WTC11 (cell line): ENCODE measurements at regions not wholly inside any gene's neighbourhood (a gene's known extent, or its start where the extent isn't known, plus 50 kb on each side); places are given as distances from the start of the nearest gene placed in this dataset.

ENCODE experiments used
- ATAC-seq: fragments of 200-7000 bp; cut with Tn5 transposase; 2 replicates; pipeline ENCODE4 v1.10.0; 2021; ENCODE audit warnings: mild to moderate bottlenecking, moderate library complexity
- CTCF ChIA-PET: fragments of 300-600 bp; sonication (Branson Sonifier 250); formaldehyde crosslinking; loops from one replicate; lab custom pipeline; 2021; ENCODE audit warnings: antibody characterized with exemption; lab: Charles Lee
- POLR2A ChIA-PET: fragments of 350-600 bp; sonication (Branson Sonifier 250); formaldehyde crosslinking; loops from one replicate; lab custom pipeline; 2021; ENCODE audit warnings: antibody characterized with exemption; lab: Charles Lee
- DNase-seq: peaks from one replicate; pipeline ENCODE4 v3.0.0; 2021; ENCODE audit warnings: low spot score
- H3K27ac Mint-ChIP-seq: 2 replicates; pipeline ENCODE4 v1.8.0; 2021; ENCODE audit warnings: mixed read lengths
- H3K27me3 Mint-ChIP-seq: 2 replicates; pipeline ENCODE4 v1.8.0; 2021; ENCODE audit warnings: low read depth, mild to moderate bottlenecking, moderate library complexity, mixed read lengths
- H3K36me3 Mint-ChIP-seq: 2 replicates; pipeline ENCODE4 v1.8.0; 2021; ENCODE audit warnings: mixed read lengths
- H3K4me1 Mint-ChIP-seq: 2 replicates; pipeline ENCODE4 v1.8.0; 2022; ENCODE audit warnings: mixed read lengths
- H3K4me3 Mint-ChIP-seq: 2 replicates; pipeline ENCODE4 v1.8.0; 2021; ENCODE audit warnings: mild to moderate bottlenecking, moderate library complexity, mixed read lengths
- H3K9me3 Mint-ChIP-seq: 2 replicates; pipeline ENCODE4 v1.8.0; 2021; ENCODE audit warnings: mixed read lengths
- ERG ChIP-seq: fragments of 250-450 bp; sonication (Bioruptor Pico); IDR thresholded peaks from 2 replicates; pipeline ENCODE4 v1.8.0; 2021; ENCODE audit warnings: mild to moderate bottlenecking
- NR1H2 ChIP-seq: sonication (generic); formaldehyde crosslinking; IDR thresholded peaks from 2 replicates; pipeline ENCODE4 v1.9.0; 2021; ENCODE audit warnings: mild to moderate bottlenecking, moderate library complexity, missing genetic modification reagents
- PRRX2 ChIP-seq: fragments of 250-450 bp; sonication (Bioruptor Pico); IDR thresholded peaks from 2 replicates; pipeline ENCODE4 v1.8.0; 2021; ENCODE audit warnings: mild to moderate bottlenecking
- SMAD3 ChIP-seq: sonication (generic); formaldehyde crosslinking; IDR thresholded peaks from 2 replicates; pipeline ENCODE4 v1.8.0; 2022; ENCODE audit warnings: missing genetic modification reagents, mild to moderate bottlenecking, borderline replicate concordance
- SMAD4 ChIP-seq: sonication (generic); formaldehyde crosslinking; IDR thresholded peaks from 2 replicates; pipeline ENCODE4 v1.8.0; 2022; ENCODE audit warnings: mild to moderate bottlenecking, missing genetic modification reagents
- ZBTB21 ChIP-seq: sonication (generic); formaldehyde crosslinking; IDR thresholded peaks from 2 replicates; pipeline ENCODE4 v1.8.1; 2023; ENCODE audit warnings: mild to moderate bottlenecking, missing genetic modification reagents, borderline replicate concordance
- ZMAT4 ChIP-seq: fragments of 250-450 bp; sonication (Bioruptor Pico); IDR thresholded peaks from 2 replicates; pipeline ENCODE4 v1.9.0; 2021; ENCODE audit warnings: mild to moderate bottlenecking
- ZNF121 ChIP-seq: sonication (generic); formaldehyde crosslinking; IDR thresholded peaks from 2 replicates; pipeline ENCODE4 v1.8.0; 2023; ENCODE audit warnings: missing genetic modification reagents
- ZNF138 ChIP-seq: sonication (generic); formaldehyde crosslinking; conservative IDR thresholded peaks from 2 replicates; pipeline ENCODE4 v1.8.1; 2022; ENCODE audit warnings: mild to moderate bottlenecking, moderate library complexity, missing genetic modification reagents
- ZNF317 ChIP-seq: sonication (generic); formaldehyde crosslinking; IDR thresholded peaks from 2 replicates; pipeline ENCODE4 v1.8.1; 2023; ENCODE audit warnings: low read depth, mild to moderate bottlenecking, moderate library complexity, missing genetic modification reagents, borderline replicate concordance
- ZNF396 ChIP-seq: fragments of 250-450 bp; sonication (Bioruptor Pico); IDR thresholded peaks from 2 replicates; pipeline ENCODE4 v1.8.0; 2021; ENCODE audit warnings: mild to moderate bottlenecking, moderate library complexity, borderline replicate concordance
- ZNF512 ChIP-seq: sonication (generic); formaldehyde crosslinking; IDR thresholded peaks from 2 replicates; pipeline ENCODE4 v1.8.1; 2022; ENCODE audit warnings: missing genetic modification reagents, borderline replicate concordance
- ZNF532 ChIP-seq: fragments of 250-450 bp; sonication (Bioruptor Pico); IDR thresholded peaks from 2 replicates; pipeline ENCODE4 v1.9.0; 2021; ENCODE audit warnings: mild to moderate bottlenecking, borderline replicate concordance
- TF ChIP-seq, protein P1 (sequence below): sonication (generic); formaldehyde crosslinking; IDR thresholded peaks from 2 replicates; pipeline ENCODE4 v1.8.1; 2022; ENCODE audit warnings: low read depth, mild to moderate bottlenecking, moderate library complexity, missing genetic modification reagents, borderline replicate concordance

- no peaks in the 10 kb centered on the region for H3K9me3 Mint-ChIP-seq
- no peak overlapping the region for H3K27ac Mint-ChIP-seq
- ATAC-seq (no peak), DNase-seq (no peak)
- TF ChIP-seq, protein P1, sequence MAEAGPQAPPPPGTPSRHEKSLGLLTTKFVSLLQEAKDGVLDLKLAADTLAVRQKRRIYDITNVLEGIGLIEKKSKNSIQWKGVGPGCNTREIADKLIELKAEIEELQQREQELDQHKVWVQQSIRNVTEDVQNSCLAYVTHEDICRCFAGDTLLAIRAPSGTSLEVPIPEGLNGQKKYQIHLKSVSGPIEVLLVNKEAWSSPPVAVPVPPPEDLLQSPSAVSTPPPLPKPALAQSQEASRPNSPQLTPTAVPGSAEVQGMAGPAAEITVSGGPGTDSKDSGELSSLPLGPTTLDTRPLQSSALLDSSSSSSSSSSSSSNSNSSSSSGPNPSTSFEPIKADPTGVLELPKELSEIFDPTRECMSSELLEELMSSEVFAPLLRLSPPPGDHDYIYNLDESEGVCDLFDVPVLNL (CRISPR knock-in tag), result no peak
- TF ChIP-seq ZNF532 (no peak), ZNF121 (CRISPR knock-in tag) (no peak), ZNF512 (CRISPR knock-in tag) (no peak), ZNF138 (CRISPR knock-in tag) (no peak), ZNF317 (CRISPR knock-in tag) (no peak)
- no peaks in the 10 kb centered on the region for H3K36me3 Mint-ChIP-seq
- ChIA-PET POLR2A (no interaction called here), CTCF (no interaction called here)
- no peaks in the 10 kb centered on the region for H3K4me1 Mint-ChIP-seq
- no peaks in the 10 kb centered on the region; the same call in 1 of the 2 replicates for H3K27me3 Mint-ChIP-seq
- H3K4me3 Mint-ChIP-seq, result no peak overlapping the region
Measured at GRCh38 chr9:80556631-80557030, 984.9 kb downstream of the TLE4 start.

GRCh38 chr9:80555782-80556325 is 984.1 kb downstream of the TLE4 start:
- Mint-ChIP-seq H3K9me3 (no peaks in the 10 kb centered on the region), H3K27me3 (no peaks in the 10 kb centered on the region; the same call in 1 of the 2 replicates), H3K27ac (no peak overlapping the region), H3K4me1 (no peaks in the 10 kb centered on the region), H3K4me3 (no peak overlapping the region), H3K36me3 (no peaks in the 10 kb centered on the region)
- DNase-seq (no peak), ATAC-seq (no peak)
- ChIA-PET CTCF (no interaction called here), POLR2A (no interaction called here)
- TF ChIP-seq, protein P1 (CRISPR knock-in tag), result no peak
- TF ChIP-seq NR1H2 (CRISPR knock-in tag), result no peak
- no peak for TF ChIP-seq SMAD3
- no peak for TF ChIP-seq ERG (CRISPR knock-in tag)
- TF ChIP-seq ZNF396, result no peak
- no peak for TF ChIP-seq ZMAT4
- TF ChIP-seq PRRX2 (CRISPR knock-in tag), result no peak
- TF ChIP-seq ZBTB21 (CRISPR knock-in tag), result no peak
- TF ChIP-seq SMAD4 (CRISPR knock-in tag), result no peak
